Fibroblast of skin of scalp (primary cell): ENCODE measurements at regions not wholly inside any gene's neighbourhood (a gene's known extent, or its start where the extent isn't known, plus 50 kb on each side); places are given as distances from the start of the nearest gene placed in this dataset.
A peak's percentile ranks its signal among the peaks of the same experiment; 100 is the strongest.

Experiments used
- DNase-seq: peaks from one replicate; pipeline ENCODE4 v3.0.0-alpha.2; 2013

- no peak for DNase-seq
These were observed 1022.5 kb downstream of the BCL11B start for GRCh38 chr14:98249476-98249875.

DNA sequence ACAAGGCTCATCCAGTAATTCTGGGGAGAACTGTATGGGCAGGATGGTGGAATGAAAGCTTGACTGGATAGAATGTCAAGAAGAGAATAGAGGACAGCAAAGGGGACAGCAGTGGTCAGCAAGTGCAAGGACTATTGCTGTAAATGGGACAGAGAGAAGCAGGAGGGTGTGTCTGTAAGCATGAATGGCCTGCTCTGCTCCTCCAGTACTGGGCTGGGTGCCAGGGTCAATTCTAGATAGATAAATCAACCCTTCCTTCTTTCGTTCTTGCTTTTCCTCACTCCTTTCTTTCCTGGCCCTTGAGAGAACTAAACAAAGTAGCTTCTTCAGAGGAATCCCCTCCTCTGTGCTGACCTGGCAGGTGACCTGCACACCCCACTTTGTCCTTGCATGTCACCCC is 1019.2 kb downstream of the BCL11B start:
- no peak for DNase-seq

- DNase-seq: no peak
These were observed 1012.1 kb downstream of the BCL11B start for GRCh38 chr14:98259881-98260280.

DNA sequence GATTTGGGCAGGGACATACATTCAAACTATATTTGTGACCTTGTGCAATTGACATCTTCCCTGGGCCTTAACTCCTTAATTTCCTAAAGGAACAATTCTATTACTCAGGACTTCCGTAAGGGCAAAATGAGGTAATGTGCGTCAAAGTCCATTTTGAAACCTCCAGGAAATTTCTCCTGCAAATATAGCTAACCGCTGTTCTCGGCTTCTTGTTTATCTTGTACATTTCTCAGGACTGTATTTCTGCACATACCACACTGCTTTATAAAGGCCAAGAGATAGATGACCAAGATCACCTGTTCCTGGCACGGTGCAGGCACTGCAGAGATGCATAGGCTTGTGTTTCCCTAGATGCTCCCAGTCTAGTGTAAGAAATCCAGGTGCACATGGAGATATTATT is 1009.4 kb downstream of the BCL11B start:
- DNase-seq: no peak

GRCh38 chr14:98269533-98269932 is 1002.5 kb downstream of the BCL11B start:
- no peak for DNase-seq

DNA sequence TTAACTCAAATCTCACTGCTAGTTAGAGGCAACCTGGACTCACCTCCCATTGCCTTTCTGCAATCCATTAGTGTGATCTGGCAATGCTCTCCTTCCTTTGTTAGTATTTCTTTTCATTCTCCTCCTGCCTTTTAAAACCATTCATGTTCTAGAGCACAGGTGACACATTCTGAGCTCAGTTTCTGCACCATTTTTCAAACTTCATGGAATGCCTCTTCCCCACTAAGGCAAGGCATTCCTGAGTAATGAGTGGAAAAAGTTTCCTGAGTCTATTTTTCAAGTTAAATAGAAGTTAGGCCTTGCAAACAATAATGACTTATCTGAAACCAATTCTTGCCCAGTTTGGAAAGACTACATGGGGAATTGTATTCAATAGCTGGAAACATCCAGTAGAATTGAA is 1001.8 kb downstream of the BCL11B start:
- no peak for DNase-seq

DNA sequence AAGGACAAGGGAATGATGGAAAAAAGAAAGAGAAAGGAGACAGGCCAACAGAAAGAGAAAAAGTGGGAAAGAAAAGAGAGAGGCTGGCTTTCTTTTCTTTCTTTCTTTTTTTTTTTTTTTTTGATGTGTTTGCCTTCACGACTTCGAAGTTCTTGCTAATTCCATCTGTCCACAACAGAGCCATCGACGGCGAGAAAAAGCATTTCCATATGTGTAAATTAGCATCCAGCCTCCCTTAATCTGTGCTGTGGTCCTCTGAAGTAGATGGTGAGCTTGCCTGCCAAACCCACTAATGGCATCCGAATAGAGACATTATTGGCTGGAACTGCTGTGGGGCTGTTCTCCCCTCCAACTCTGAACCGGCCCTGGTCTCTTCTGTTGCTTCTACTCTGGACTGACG is 997.4 kb downstream of the BCL11B start:
- DNase-seq: no peak

- no peak for DNase-seq
These were observed 993.2 kb downstream of the BCL11B start for GRCh38 chr14:98278800-98279199.

- no peak for DNase-seq
These were observed 991.6 kb downstream of the BCL11B start for GRCh38 chr14:98280436-98280835.

DNA sequence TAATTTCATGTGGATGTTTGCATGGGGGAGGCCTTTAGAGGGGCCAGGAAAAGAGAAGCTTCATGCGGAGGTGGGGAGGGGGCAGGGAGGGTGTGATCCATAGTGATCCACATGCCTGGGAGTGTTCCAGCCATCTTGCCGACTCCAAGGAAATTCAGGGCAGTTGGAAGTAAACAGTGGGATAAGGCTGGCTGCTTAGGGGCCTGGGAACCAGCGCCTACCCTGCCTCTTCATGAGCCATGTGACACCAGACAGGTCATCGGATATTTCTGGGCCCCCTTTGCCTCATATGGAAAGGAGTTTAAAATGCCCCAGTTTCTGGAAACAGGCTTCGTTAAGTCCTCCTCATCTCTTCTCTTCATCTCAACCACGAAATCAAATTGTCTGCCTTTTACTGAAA is 983.2 kb downstream of the BCL11B start:
- DNase-seq: no peak

- DNase-seq: peak; percentile 21
These were observed 981.4 kb downstream of the BCL11B start for GRCh38 chr14:98290596-98290995.

GRCh38 chr14:98292191-98292590 is 979.8 kb downstream of the BCL11B start:
- no peak for DNase-seq

DNA sequence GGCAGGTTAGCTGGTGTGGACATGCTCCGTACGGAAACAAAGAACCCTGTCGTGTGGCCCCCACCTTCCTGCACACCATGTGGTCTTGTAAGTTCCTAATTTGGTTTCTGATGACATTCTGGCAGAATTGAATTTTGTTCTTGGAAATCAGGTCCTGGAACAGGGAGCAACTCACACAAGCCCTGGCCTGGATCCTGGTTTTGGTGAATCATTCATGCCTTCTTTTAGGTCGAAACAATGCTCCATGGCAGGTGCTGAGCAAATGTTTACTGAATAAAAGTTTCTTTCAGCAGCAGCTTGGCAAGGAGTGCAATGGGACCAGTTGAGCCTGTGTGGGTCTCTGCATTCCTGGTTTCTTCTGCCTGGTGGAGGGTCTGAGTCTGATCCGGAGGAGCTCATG is 978.4 kb downstream of the BCL11B start:
- DNase-seq: no peak

DNA sequence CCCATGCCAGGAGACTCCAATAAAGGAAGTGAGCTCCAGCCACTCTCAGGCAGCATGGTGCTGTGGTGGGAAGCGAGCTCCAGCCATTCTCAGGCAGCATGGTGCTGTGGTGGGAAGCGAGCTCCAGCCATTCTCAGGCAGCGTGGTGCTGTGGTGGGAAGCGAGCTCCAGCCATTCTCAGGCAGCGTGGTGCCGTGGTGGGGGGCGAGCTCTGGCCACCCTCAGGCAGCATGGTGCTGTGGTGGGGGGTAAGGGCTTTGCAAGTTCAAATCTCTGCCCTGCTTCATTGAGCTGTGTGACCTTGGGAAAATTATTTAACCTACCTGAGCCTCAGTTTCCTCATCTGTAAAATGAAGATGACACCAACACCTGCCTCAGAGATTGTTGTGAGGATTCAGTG is 975.1 kb downstream of the BCL11B start:
- DNase-seq: no peak

DNA sequence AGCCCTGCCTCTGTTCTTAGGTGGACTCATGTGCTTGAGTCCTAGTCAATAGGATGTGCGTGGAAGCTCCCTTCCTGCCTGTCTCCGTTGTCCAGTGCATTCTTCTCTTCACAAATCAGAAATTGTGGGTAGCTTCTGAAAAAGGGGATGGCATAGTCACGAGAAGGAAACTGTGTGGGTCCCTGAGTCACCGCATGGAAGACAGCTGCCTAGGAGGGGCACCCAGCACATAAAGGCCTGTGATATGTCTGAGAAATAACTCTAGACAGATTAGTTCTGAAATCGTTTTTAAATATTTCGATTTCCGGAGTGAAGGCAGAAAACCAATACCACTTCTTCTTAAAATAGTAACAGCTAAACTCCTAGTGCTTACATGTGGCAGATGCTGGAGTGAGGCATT is 974.4 kb downstream of the BCL11B start:
- no peak for DNase-seq

- no peak for DNase-seq
These were observed 973.3 kb downstream of the BCL11B start for GRCh38 chr14:98298481-98299244.

- no peak for DNase-seq
These were observed 970.3 kb downstream of the BCL11B start for GRCh38 chr14:98301681-98302080.

DNA sequence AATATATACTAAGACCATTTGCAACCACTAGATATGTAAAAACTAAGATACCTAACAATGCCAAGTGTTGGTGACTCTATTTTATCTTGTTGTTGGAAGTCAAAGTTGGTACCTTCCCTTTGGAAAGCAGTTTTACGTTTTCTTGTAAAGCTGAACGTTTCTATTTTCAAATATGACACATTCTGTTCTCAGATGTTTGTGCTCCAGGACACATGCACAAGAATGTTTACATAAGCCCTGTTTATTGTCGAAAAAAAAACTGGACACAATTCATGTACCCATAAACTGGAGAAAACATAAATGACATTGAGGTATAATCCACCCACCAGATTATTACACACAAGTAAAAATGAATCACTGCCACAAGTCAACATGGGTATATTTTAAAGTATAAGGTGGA is 967.4 kb downstream of the BCL11B start:
- no peak for DNase-seq

DNA sequence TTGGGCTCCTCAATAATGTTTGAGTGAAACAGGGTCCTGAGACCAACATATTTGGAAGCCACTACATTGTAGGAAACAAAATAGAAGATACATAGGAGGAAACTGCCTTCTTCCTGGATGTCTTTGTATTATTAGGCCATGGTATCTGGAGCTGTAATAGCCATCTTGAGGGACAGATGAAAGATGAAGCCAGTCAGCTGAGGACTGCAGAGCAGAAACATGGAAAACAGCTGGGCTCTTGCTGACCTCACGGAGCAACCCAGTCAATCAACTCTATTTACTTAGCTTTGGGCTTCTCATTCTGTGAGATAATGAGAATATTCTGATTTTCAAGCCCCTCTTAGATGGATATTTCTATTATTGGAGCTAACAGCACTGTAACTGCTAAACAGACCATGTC is 962.4 kb downstream of the BCL11B start:
- DNase-seq: no peak

DNA sequence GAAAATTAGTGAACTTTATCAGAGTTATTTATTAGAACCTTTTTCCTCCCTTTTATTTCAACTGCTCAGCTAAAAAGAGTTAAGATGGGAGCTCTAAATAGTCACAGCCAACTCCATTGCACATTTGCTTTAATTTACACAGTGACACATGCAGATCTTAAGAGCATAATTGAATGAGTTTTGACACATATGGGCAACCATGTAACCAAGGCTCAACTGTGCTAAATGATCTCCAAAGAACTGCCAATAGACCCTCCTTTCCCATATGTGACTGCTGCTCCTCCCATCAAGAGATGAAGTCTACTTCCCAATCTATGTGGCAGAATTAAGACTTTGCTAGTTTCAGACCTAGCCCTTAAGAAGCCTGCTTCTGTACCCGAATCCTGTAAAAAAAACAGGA is 960.0 kb downstream of the BCL11B start:
- DNase-seq: no peak

DNA sequence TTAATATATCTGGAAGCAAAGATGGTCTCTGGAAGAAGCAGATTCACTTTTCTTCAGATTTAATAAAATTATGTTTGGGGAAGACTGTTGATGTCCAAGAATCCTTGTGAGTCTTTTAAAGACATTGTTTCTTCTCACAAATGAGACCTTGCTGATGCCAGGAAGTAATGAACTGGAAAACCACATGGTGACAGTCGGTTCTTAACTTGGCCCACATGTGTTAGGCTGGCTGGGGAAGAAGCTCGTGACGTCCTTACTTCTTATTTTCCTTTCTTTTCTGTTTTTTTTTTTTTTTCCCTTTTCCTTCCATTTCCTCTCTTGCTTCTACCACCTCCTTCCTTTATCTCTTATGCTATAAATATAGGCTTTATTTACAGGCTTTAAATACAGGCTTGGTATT is 950.2 kb downstream of the BCL11B start:
- DNase-seq: no peak

DNA sequence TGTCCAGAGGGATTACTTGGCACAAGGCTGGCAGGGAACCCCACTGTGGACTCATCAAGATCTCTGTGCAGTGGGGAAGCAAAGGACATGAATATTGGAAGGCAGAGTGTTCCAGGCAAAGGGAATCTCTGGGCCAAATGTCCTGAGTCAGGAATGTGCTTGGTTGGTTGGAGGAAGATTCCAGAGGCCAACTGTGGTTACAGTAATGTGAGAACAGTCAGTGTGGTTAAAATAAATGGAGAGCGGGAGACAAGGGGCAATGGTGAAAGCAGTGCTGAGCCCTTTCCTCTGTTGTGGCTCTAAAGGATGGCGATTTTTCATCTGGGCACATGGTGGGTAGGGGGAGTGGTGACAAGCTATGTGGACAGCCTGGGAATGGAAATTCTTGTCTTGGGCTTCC is 948.2 kb downstream of the BCL11B start:
- DNase-seq: peak; percentile 31

DNA sequence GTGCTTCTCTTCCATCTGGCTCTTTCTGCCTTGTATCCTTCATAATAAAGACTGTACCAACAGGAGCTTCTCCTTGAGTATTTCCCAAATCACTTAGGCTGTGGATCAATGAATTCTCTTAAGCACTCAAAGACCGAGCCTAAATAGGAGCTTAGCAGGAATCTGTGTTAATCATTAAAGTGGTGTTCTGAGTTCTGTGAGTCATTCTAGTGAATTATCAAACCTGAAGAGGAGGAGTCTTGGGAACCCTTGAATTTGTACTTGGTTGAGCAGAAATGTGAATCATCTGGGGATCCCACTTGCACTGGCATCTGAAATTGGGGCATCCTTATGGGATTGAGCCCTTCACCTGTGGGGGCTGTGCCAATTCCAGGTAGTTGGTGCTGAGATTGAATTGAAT is 946.2 kb downstream of the BCL11B start:
- no peak for DNase-seq

- no peak for DNase-seq
These were observed 943.5 kb downstream of the BCL11B start for GRCh38 chr14:98328496-98328895.

- DNase-seq: no peak
These were observed 937.8 kb downstream of the BCL11B start for GRCh38 chr14:98334186-98334585.
